HepG2 (cell line): ENCODE measurements at regions not wholly inside any gene's neighbourhood (a gene's known extent, or its start where the extent isn't known, plus 50 kb on each side); places are given as distances from the start of the nearest gene placed in this dataset.

ENCODE experiments used
- ATAC-seq: fragments of 200-7000 bp; cut with Tn5 transposase; 3 replicates; pipeline ENCODE4 v1.9.1; 2020; ENCODE audit warnings: mild to moderate bottlenecking, moderate library complexity
- BruUV-seq: library from RNA; stranded (reverse); fragments of 400-500 nt; replicated peaks from 2 replicates; lab custom pipeline; 2021; lab: Mats Ljungman, UMichigan
- CTCF ChIA-PET: fragments of 300-600 bp; formaldehyde crosslinking; extraction: SDS; loops from one replicate; lab custom pipeline; 2021; ENCODE audit warnings: low total read pairs, inconsistent platforms, low intra/inter-chr PET ratio; lab: Yijun Ruan, JAX
- POLR2A ChIA-PET: fragments of 350-600 bp; sonication (Branson Sonifier 250); formaldehyde crosslinking; loops from one replicate; lab custom pipeline; 2020; ENCODE audit warnings: antibody characterized with exemption, inconsistent platforms; lab: Yijun Ruan, JAX
- DNase-seq: peaks from one replicate; pipeline ENCODE4 v3.0.0-alpha.2; 2015; ENCODE audit warnings: low spot score
- FAIRE-seq: peaks from 3 replicates; lab custom pipeline; 2011; peaks lifted over from hg19 to GRCh38; lab: Jason Lieb, UNC
- H2AFZ ChIP-seq: one replicate; pipeline ENCODE4 v1.6.1; 2011; ENCODE audit warnings: low read length, inconsistent platforms
- H3K27ac ChIP-seq: fragments of 300-600 bp; 3 replicates; pipeline ENCODE4 v1.8.0; 2011; ENCODE audit warnings: mixed run types, mild to moderate bottlenecking, mixed read lengths, low read length, inconsistent platforms; ENCODE audit not compliant: insufficient read depth; ENCODE audit errors: extremely low read length
- H3K27me3 ChIP-seq, 2 experiments: fragments of 200-600 bp in 1 of 2; 2 replicates in 1 of 2; 3 replicates in 1 of 2; pipeline versions ENCODE4 v1.6.0 to v1.8.0; 2011; ENCODE audit warnings: low read length in 2 of 2, mild to moderate bottlenecking in 2 of 2, moderate library complexity in 2 of 2, inconsistent platforms in 1 of 2; ENCODE audit not compliant: insufficient read depth in 2 of 2, control insufficient read depth in 1 of 2
- H3K36me3 ChIP-seq, 2 experiments: fragments of 200-600 bp in 1 of 2; replicated peaks in 1 of 2; 2 replicates in 1 of 2; 3 replicates in 1 of 2; pipeline versions ENCODE4 v1.5.1 to v1.8.0; 2011; ENCODE audit warnings: low read length in 2 of 2, inconsistent platforms in 1 of 2; ENCODE audit not compliant: insufficient read depth in 2 of 2, control insufficient read depth in 1 of 2
- H3K4me1 ChIP-seq: 2 replicates; pipeline ENCODE4 v1.5.1; 2012; ENCODE audit warnings: low read length, inconsistent platforms; ENCODE audit not compliant: insufficient read depth
- H3K4me2 ChIP-seq: 2 replicates; pipeline ENCODE4 v1.6.0; 2011; ENCODE audit warnings: low read depth, low read length, inconsistent platforms
- H3K4me3 ChIP-seq, 3 experiments: fragments of 200-600 bp in 1 of 3; sonication (generic), shearing (Covaris generic) in 1 of 3; replicated peaks in 1 of 3; 2 replicates each; pipeline ENCODE4 v1.5.1; 2011 to 2016; ENCODE audit warnings: low read length in 3 of 3, inconsistent platforms in 2 of 3, low read depth in 2 of 3, mild to moderate bottlenecking in 2 of 3, control low read depth in 1 of 3, mixed read lengths in 1 of 3; ENCODE audit not compliant: insufficient read depth in 1 of 3
- H3K79me2 ChIP-seq: one replicate; pipeline ENCODE4 v1.6.1; 2011; ENCODE audit warnings: low read length, inconsistent platforms; ENCODE audit not compliant: insufficient read depth
- H3K9ac ChIP-seq: 2 replicates; pipeline ENCODE4 v1.6.0; 2011; ENCODE audit warnings: mild to moderate bottlenecking, low read depth, low read length, inconsistent platforms; ENCODE audit not compliant: insufficient read depth
- H3K9me3 ChIP-seq: 2 replicates; pipeline ENCODE4 v1.5.1; 2012; ENCODE audit warnings: mild to moderate bottlenecking, low read length
- H4K20me1 ChIP-seq: 2 replicates; pipeline ENCODE4 v1.6.0; 2011; ENCODE audit warnings: inconsistent platforms, mild to moderate bottlenecking, low read length, moderate library complexity; ENCODE audit not compliant: insufficient read depth
- ARNT2 ChIP-seq: sonication (generic); formaldehyde crosslinking; IDR thresholded peaks from 2 replicates; pipeline ENCODE4 v1.8.0; 2022; ENCODE audit warnings: mild to moderate bottlenecking, low read depth, missing genetic modification reagents, moderate library complexity
- FOXP1 ChIP-seq, 2 experiments: fragments of 450-650 bp in 1 of 2; IDR thresholded peaks; 2 replicates each; pipeline ENCODE4 v1.6.1; 2017 to 2018; ENCODE audit warnings: antibody characterized with exemption in 1 of 2
- HMGXB4 ChIP-seq, 2 experiments: sonication (generic) in 1 of 2; formaldehyde crosslinking in 1 of 2; IDR thresholded peaks; 2 replicates each; pipeline versions ENCODE4 v1.4.0 to v1.6.1; 2018 to 2020; ENCODE audit warnings: missing genetic modification reagents in 2 of 2, borderline replicate concordance in 1 of 2, low read depth in 1 of 2, mild to moderate bottlenecking in 1 of 2, missing biosample characterization in 1 of 2
- NFKB2 ChIP-seq: sonication (generic); formaldehyde crosslinking; IDR thresholded peaks from 2 replicates; pipeline ENCODE4 v1.4.0; 2020; ENCODE audit warnings: missing genetic modification reagents, borderline replicate concordance
- NR3C1 ChIP-seq: sonication (generic); formaldehyde crosslinking; IDR thresholded peaks from 2 replicates; pipeline ENCODE4 v1.4.0; 2020; ENCODE audit warnings: missing genetic modification reagents
- POLR2A ChIP-seq, 2 experiments: IDR thresholded peaks; 2 replicates each; pipeline ENCODE4 v1.6.1; 2011; ENCODE audit warnings: low read depth in 2 of 2, low read length in 2 of 2, mild to moderate bottlenecking in 1 of 2, moderate library complexity in 1 of 2; ENCODE audit not compliant: insufficient read depth in 1 of 2
- PRPF4 ChIP-seq: fragments of 200-400 bp; formaldehyde crosslinking; IDR thresholded peaks from 2 replicates; pipeline ENCODE4 v1.6.1; 2016; ENCODE audit warnings: low read length, low read depth; ENCODE audit not compliant: poor library complexity, severe bottlenecking
- SP5 ChIP-seq: IDR thresholded peaks from 2 replicates; pipeline ENCODE4 v1.6.1; 2016; ENCODE audit warnings: low read depth, borderline replicate concordance
- SRSF1 ChIP-seq: fragments of 200-400 bp; formaldehyde crosslinking; optimal IDR thresholded peaks from 2 replicates; pipeline ENCODE3; 2017; ENCODE audit warnings: mild to moderate bottlenecking, low read depth, low read length, moderate library complexity
- ZBTB2 ChIP-seq: sonication (generic); formaldehyde crosslinking; IDR thresholded peaks from 2 replicates; pipeline ENCODE4 v1.8.0; 2022; ENCODE audit warnings: low read depth, missing genetic modification reagents
- ZNF160 ChIP-seq: sonication (generic); formaldehyde crosslinking; IDR thresholded peaks from 2 replicates; pipeline ENCODE4 v1.8.0; 2022; ENCODE audit warnings: mild to moderate bottlenecking, inconsistent platforms, missing genetic modification reagents
- ZNF18 ChIP-seq: sonication (generic); formaldehyde crosslinking; IDR thresholded peaks from 2 replicates; pipeline ENCODE4 v1.8.0; 2022; ENCODE audit warnings: mild to moderate bottlenecking, missing genetic modification reagents; ENCODE audit not compliant: insufficient replicate concordance
- WGBS: methylation state at CpG from one replicate; pipeline ENCODE4 v1.1.6; 2017; ENCODE audit warnings: low lambda C conversion rate; 5-methylcytosine and 5-hydroxymethylcytosine counted together
- in situ Hi-C: cut with HindIII; loops from 2 replicates; pipeline ENCODE4 v1.10.0; 2017; ENCODE audit warnings: low pct_unique_long_range_greater_than_20kb; ENCODE audit not compliant: extremely low pct_ligation_motif_present
- intact Hi-C: fragments of 100-400 bp; cut with micrococcal nuclease; formaldehyde crosslinking; loops from one replicate; pipeline ENCODE4 v1.10.0; 2022; ENCODE audit not compliant: unreplicated experiment

GRCh38 chr1:116455509-116455908 is 82.5 kb downstream of the ATP1A1 start:
- Histone ChIP-seq H3K4me1 (peaks cover 46% of the 10 kb centered on the region), H3K9ac (no peak overlapping the region), H3K36me3 (no peaks in the 10 kb centered on the region), H3K27ac (no peak overlapping the region), H3K27me3 (no peaks in the 10 kb centered on the region), H2AFZ (no peak overlapping the region), H3K79me2 (no peaks in the 10 kb centered on the region), H4K20me1 (no peaks in the 10 kb centered on the region), H3K4me2 (no peak overlapping the region), H3K9me3 (no peaks in the 10 kb centered on the region), H3K4me3 (no peak overlapping the region)
- WGBS: 88% methylated on average over 3 of the region's 3 CpGs
- no TSS peak for BruUV-seq
- FAIRE-seq (no peak), DNase-seq (no peak), ATAC-seq (no peak)
- no peak for TF ChIP-seq NR3C1 (CRISPR knock-in tag)
- TF ChIP-seq ZNF18: no peak
- no peak for TF ChIP-seq SP5 (CRISPR knock-in tag)
- TF ChIP-seq ARNT2 (CRISPR knock-in tag): no peak
- POLR2A ChIA-PET: interaction anchor here (1.3 to 3.6 kb wide), 2 partner anchors 11 to 20 kb away, joined by 4 to 16 read pairs; no protein-coding TSS in a partner anchor
- intact Hi-C loops (no loop called here), in situ Hi-C loops (no loop called here)
- CTCF ChIA-PET: no interaction called here

GRCh38 chr1:116457946-116458604 is 85.0 kb downstream of the ATP1A1 start:
- H3K27ac ChIP-seq: no peak overlapping the region
- 95% methylated on average over 7 of the region's 7 CpGs for WGBS
- CTCF ChIA-PET: no interaction called here
- in situ Hi-C loops: no loop called here
- no peak for DNase-seq
- no peaks in the 10 kb centered on the region for H3K36me3 ChIP-seq
- no TSS peak for BruUV-seq
- no peak overlapping the region for H3K4me2 ChIP-seq
- no peak for FAIRE-seq
- H3K9ac ChIP-seq: no peak overlapping the region
- no peaks in the 10 kb centered on the region for H3K9me3 ChIP-seq
- H3K4me1 ChIP-seq: peaks cover 36% of the 10 kb centered on the region
- POLR2A ChIA-PET: interaction anchor here (0.9 to 1.5 kb wide), 3 partner anchors 8 to 17 kb away, joined by 4 to 6 read pairs (median 4); no protein-coding TSS in a partner anchor
- H3K4me3 ChIP-seq: no peak overlapping the region
- intact Hi-C loops: no loop called here
- no peak for ATAC-seq
- no peaks in the 10 kb centered on the region for H3K27me3 ChIP-seq
- no peak overlapping the region for H2AFZ ChIP-seq
- H4K20me1 ChIP-seq: no peaks in the 10 kb centered on the region
- H3K79me2 ChIP-seq: no peaks in the 10 kb centered on the region
- TF ChIP-seq ZBTB2 (CRISPR knock-in tag) (no peak), NFKB2 (no peak), PRPF4 (no peak), SRSF1 (no peak), ZNF160 (CRISPR knock-in tag) (no peak), HMGXB4 (CRISPR knock-in tag; IDR thresholded peaks at IDR 0.05; ENCODE audit: borderline replicate concordance in 1 of 2, low read depth in 1 of 2) (no peak), POLR2A (IDR thresholded peaks at IDR 0.05; ENCODE audit: insufficient read depth in 1 of 2, low read depth in 2 of 2, low read length in 2 of 2) (no peak), FOXP1 (IDR thresholded peaks at IDR 0.05) (no peak), FOXP1 (CRISPR knock-in tag; IDR thresholded peaks at IDR 0.05) (no peak)
